ENCODE measurements at regions not wholly inside any gene's neighbourhood (a gene's known extent, or its start where the extent isn't known, plus 50 kb on each side); places are given as distances from the start of the nearest gene placed in this dataset.
"Not testable (repeated sequence)": the region's sequence is repeated elsewhere in the genome, so short reads cannot be mapped to it uniquely, and the experiment has no call there.

GRCh38 chr3:180743813-180744590 lies 64.7 kb upstream of the CCDC39 start:
- DNase-seq (ENCODE audit: extremely low spot score, insufficient read length, low read depth) (no peak), FAIRE-seq (no peak)

- no peak for DNase-seq (ENCODE audit: extremely low spot score, insufficient read length, low read depth)
- FAIRE-seq: no peak
These were observed 68.6 kb upstream of the CCDC39 start for GRCh38 chr3:180747805-180748361.

- DNase-seq (ENCODE audit: extremely low spot score, insufficient read length, low read depth) (no peak), FAIRE-seq (no peak)
These were observed 70.0 kb upstream of the CCDC39 start for GRCh38 chr3:180749322-180749721.

GRCh38 chr3:180749796-180750195 lies 70.5 kb upstream of the CCDC39 start:
- DNase-seq (ENCODE audit: extremely low spot score, insufficient read length, low read depth): no peak
- FAIRE-seq: no peak

GRCh38 chr3:180755556-180755955 lies 76.3 kb upstream of the CCDC39 start:
- FAIRE-seq (no peak), DNase-seq (ENCODE audit: extremely low spot score, insufficient read length, low read depth) (no peak)

GRCh38 chr3:180762866-180763265 lies 83.6 kb upstream of the CCDC39 start:
- DNase-seq (ENCODE audit: extremely low spot score, insufficient read length, low read depth): no peak
- no peak for FAIRE-seq

GRCh38 chr3:180764481-180764880 lies 85.2 kb upstream of the CCDC39 start:
- DNase-seq (ENCODE audit: extremely low spot score, insufficient read length, low read depth) (no peak), FAIRE-seq (no peak)

- no peak for FAIRE-seq
These were observed 91.3 kb upstream of the CCDC39 start for GRCh38 chr3:180770639-180771038.

GRCh38 chr3:180776433-180776832 lies 97.1 kb upstream of the CCDC39 start:
- DNase-seq (ENCODE audit: extremely low spot score, insufficient read length, low read depth) (no peak), FAIRE-seq (no peak)

More at GRCh38 chr3:180770639-180771038, 91.3 kb upstream of the CCDC39 start:
- DNase-seq (ENCODE audit: extremely low spot score, insufficient read length, low read depth): no peak

- DNase-seq (ENCODE audit: extremely low spot score, insufficient read length, low read depth): no peak
- FAIRE-seq: no peak
These were observed 103.1 kb upstream of the CCDC39 start for GRCh38 chr3:180782195-180782984.

- not testable (repeated sequence) for FAIRE-seq; DNase-seq (ENCODE audit: extremely low spot score, insufficient read length, low read depth)
These were observed 106.9 kb upstream of the CCDC39 start for GRCh38 chr3:180786227-180786626.

- FAIRE-seq (no peak), DNase-seq (ENCODE audit: extremely low spot score, insufficient read length, low read depth) (no peak)
These were observed 110.5 kb upstream of the CCDC39 start for GRCh38 chr3:180789774-180790173.

- FAIRE-seq: no peak
- DNase-seq (ENCODE audit: extremely low spot score, insufficient read length, low read depth): no peak
These were observed 114.3 kb upstream of the FXR1 start for GRCh38 chr3:180798197-180798596.

- no peak for FAIRE-seq
- DNase-seq (ENCODE audit: extremely low spot score, insufficient read length, low read depth): no peak
These were observed 109.6 kb upstream of the FXR1 start for GRCh38 chr3:180802837-180803236.

GRCh38 chr3:180804916-180805315 lies 107.6 kb upstream of the FXR1 start:
- DNase-seq (ENCODE audit: extremely low spot score, insufficient read length, low read depth) (no peak), FAIRE-seq (no peak)

GRCh38 chr3:180808823-180809575 lies 103.5 kb upstream of the FXR1 start:
- FAIRE-seq (no peak), DNase-seq (ENCODE audit: extremely low spot score, insufficient read length, low read depth) (no peak)

GRCh38 chr3:180820400-180820799 lies 92.1 kb upstream of the FXR1 start:
- DNase-seq (ENCODE audit: extremely low spot score, insufficient read length, low read depth) (no peak), FAIRE-seq (no peak)

- FAIRE-seq: no peak
- DNase-seq (ENCODE audit: extremely low spot score, insufficient read length, low read depth): no peak
These were observed 86.5 kb upstream of the FXR1 start for GRCh38 chr3:180825964-180826363.

- FAIRE-seq: no peak
These were observed 85.3 kb upstream of the FXR1 start for GRCh38 chr3:180827171-180827570.

GRCh38 chr3:180828001-180828720 lies 84.3 kb upstream of the FXR1 start:
- FAIRE-seq (no peak), DNase-seq (ENCODE audit: extremely low spot score, insufficient read length, low read depth) (no peak)

More at GRCh38 chr3:180827171-180827570, 85.3 kb upstream of the FXR1 start:
- DNase-seq (ENCODE audit: extremely low spot score, insufficient read length, low read depth): no peak

All from GM18507 (cell line).